ENCODE measurements at regions not wholly inside any gene's neighbourhood (a gene's known extent, or its start where the extent isn't known, plus 50 kb on each side); places are given as distances from the start of the nearest gene placed in this dataset.

GRCh38 chr11:106601684-106602297 is 416.5 kb downstream of the GUCY1A2 start:
- DNase-seq = no peak

GRCh38 chr11:106608677-106609076 is 409.6 kb downstream of the GUCY1A2 start:
- DNase-seq = peak; percentile 20

DNA sequence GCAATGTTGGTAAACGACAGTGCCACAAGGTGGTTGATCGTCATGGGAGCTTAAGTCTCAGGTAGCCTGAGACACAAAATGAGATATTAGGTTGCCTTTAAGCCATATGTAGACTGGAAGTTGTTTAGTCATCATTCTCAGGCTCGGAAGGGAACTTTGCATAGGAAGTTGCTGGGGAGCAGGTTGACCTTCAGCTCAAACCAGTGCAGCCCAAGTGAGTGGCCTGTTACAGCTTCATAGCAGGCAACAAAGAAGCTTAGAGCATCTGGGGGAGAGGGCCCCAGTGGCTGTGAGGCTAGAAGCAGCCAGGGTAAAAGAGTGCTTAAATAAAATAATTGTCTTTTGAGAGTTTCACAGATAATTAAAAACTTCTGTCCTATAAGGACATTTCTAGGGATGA is 404.0 kb downstream of the GUCY1A2 start:
- no peak for DNase-seq

- peak; percentile 53 for DNase-seq
Measured at GRCh38 chr11:106619320-106619990, 398.8 kb downstream of the GUCY1A2 start.

DNA sequence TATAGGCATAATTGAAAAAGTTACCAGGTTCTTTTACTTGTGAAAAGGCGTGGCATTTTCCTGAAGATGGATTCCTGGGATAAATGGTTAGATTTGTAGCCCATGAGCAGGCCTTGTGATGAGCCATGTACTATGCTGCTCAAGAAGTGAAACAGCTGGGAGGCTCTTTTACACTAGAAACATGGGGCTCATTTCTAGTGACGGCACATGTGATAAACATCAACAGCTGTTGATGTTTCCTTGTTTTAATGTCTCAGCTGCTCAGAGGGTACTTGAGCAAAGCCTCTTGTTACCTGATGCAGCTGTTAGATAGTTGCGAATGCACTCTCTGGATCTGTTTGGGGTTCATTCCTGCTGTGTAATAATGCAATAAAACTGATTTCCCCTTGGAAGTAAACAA is 396.8 kb downstream of the GUCY1A2 start:
- DNase-seq = no peak
